Chondrocyte (in vitro differentiated cells): ENCODE measurements at regions not wholly inside any gene's neighbourhood (a gene's known extent, or its start where the extent isn't known, plus 50 kb on each side); places are given as distances from the start of the nearest gene placed in this dataset.

Experiments
- DNase-seq: peaks from one replicate; pipeline ENCODE4 v3.0.0; 2021; ENCODE audit warnings: mixed read lengths, low spot score
- H3K27ac Mint-ChIP-seq: one replicate; pipeline ENCODE4 v1.8.0; 2021; ENCODE audit warnings: mild to moderate bottlenecking, moderate library complexity, mixed read lengths; ENCODE audit not compliant: unreplicated experiment
- H3K27me3 Mint-ChIP-seq: 2 replicates; pipeline ENCODE4 v1.8.0; 2021; ENCODE audit warnings: low read depth, mixed read lengths
- H3K36me3 Mint-ChIP-seq: 2 replicates; pipeline ENCODE4 v1.8.0; 2021; ENCODE audit warnings: low read depth, mixed read lengths
- H3K4me1 Mint-ChIP-seq: 2 replicates; pipeline ENCODE4 v1.8.0; 2021; ENCODE audit warnings: low read depth, mild to moderate bottlenecking, mixed read lengths
- H3K4me3 Mint-ChIP-seq: one replicate; pipeline ENCODE4 v1.8.0; 2021; ENCODE audit warnings: mild to moderate bottlenecking, moderate library complexity, mixed read lengths; ENCODE audit not compliant: unreplicated experiment
- H3K9me3 Mint-ChIP-seq: 2 replicates; pipeline ENCODE4 v1.8.0; 2021; ENCODE audit warnings: low read depth, mixed read lengths
- TF ChIP-seq, protein P1 (sequence below): fragments of 200-600 bp; sonication (generic); IDR thresholded peaks from 2 replicates; pipeline ENCODE4 v1.5.0; 2021; ENCODE audit warnings: antibody characterized with exemption, mild to moderate bottlenecking, moderate library complexity

DNA sequence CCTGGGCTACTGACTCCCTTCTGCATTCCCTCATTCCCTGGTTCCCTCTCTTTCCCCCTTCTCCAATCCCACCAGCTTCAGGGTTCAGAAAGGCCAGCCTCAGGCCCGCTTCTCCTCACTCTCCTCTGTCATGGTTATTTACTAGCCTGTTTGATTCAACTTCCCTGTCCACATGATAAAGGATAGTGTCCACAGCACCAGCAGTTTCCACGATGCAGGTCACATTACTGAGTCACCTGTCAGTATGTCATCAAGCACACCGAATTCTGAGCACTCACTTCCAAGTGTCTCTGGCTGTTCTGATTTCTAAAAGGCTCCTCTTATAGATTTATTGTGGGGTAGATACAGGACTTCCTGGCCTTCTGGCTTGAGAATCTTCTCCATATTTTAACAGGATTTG is 96.6 kb upstream of the CTNNB1 start:
- Mint-ChIP-seq H3K36me3 (no peaks in the 10 kb centered on the region), H3K4me3 (no peak overlapping the region), H3K27ac (no peak overlapping the region), H3K27me3 (peaks cover 16% of the 10 kb centered on the region), H3K4me1 (no peaks in the 10 kb centered on the region), H3K9me3 (no peaks in the 10 kb centered on the region)
- no peak for DNase-seq
- TF ChIP-seq, protein P1, sequence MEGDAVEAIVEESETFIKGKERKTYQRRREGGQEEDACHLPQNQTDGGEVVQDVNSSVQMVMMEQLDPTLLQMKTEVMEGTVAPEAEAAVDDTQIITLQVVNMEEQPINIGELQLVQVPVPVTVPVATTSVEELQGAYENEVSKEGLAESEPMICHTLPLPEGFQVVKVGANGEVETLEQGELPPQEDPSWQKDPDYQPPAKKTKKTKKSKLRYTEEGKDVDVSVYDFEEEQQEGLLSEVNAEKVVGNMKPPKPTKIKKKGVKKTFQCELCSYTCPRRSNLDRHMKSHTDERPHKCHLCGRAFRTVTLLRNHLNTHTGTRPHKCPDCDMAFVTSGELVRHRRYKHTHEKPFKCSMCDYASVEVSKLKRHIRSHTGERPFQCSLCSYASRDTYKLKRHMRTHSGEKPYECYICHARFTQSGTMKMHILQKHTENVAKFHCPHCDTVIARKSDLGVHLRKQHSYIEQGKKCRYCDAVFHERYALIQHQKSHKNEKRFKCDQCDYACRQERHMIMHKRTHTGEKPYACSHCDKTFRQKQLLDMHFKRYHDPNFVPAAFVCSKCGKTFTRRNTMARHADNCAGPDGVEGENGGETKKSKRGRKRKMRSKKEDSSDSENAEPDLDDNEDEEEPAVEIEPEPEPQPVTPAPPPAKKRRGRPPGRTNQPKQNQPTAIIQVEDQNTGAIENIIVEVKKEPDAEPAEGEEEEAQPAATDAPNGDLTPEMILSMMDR = no peak

DNA sequence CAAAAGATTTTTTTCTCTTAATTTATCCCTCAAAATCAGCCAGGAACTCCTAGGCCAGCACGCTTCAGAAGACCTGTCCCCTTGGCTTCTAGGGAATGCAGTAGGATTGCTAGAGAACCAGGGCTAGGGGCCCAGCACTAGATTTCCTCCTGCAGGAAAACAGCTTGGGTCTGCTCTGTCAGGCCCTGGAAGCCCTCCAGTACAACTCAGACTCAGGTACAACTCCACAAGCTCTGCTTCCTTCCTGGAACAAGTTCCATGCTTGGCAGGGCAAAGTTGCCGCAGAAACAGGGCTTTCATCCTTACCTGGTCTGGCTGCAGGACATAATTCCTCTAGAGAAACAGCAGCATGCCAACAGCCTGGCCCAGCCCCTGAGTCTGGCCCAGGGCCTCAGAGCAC is 96.1 kb upstream of the CTNNB1 start:
- no peak for DNase-seq
- Mint-ChIP-seq H3K27ac (no peak overlapping the region), H3K4me1 (no peaks in the 10 kb centered on the region), H3K27me3 (peaks cover 20% of the 10 kb centered on the region), H3K36me3 (no peaks in the 10 kb centered on the region), H3K4me3 (no peak overlapping the region), H3K9me3 (no peaks in the 10 kb centered on the region)
- TF ChIP-seq, protein P1 = no peak

DNA sequence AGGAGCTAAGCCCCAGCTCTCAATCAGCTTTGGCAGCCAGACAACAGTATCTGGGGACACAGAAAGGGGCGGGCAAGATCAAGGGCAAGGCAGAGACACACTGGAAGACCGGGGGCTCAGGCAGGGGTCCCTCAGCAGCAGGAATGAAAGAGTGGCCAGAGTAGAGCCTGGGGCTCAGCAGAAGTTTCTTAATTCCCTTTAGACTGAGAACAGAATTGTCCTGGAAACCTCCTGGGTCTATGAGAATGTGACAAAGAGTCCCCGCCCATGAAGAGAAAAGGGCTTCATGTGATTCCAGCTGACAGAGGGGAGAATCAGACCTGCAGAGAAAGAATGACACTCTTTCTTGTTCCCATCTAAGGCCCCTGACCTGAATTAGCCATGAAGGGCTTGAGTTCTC is 95.2 kb upstream of the CTNNB1 start:
- no peak for DNase-seq
- H3K4me3 Mint-ChIP-seq = no peak overlapping the region
- H3K36me3 Mint-ChIP-seq = no peaks in the 10 kb centered on the region
- no peaks in the 10 kb centered on the region for H3K9me3 Mint-ChIP-seq
- no peak overlapping the region for H3K27ac Mint-ChIP-seq
- H3K27me3 Mint-ChIP-seq = peaks cover 21% of the 10 kb centered on the region
- H3K4me1 Mint-ChIP-seq = no peaks in the 10 kb centered on the region
- TF ChIP-seq, protein P1 = no peak

DNA sequence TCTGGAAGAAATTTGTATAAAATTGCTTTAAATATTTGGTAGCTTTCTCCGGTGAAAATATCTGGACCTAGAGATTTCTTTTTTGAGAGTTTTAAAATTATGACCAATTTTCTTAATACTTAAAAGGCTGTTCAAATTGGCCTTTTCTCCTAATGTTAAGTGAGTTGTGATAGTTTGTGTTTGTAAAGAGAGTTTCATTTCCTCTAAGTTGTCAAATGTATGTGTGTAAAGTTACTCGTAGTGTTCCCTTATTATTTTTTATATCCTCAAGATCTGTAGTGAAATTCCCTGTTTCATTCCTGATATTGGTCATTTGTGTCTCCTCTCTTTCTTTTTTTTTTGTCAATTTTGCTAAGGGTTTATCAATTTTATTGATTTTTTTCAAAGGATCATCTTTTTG is 92.6 kb upstream of the CTNNB1 start:
- H3K27me3 Mint-ChIP-seq = peaks cover 24% of the 10 kb centered on the region
- no peak overlapping the region for H3K4me3 Mint-ChIP-seq
- DNase-seq = no peak
- TF ChIP-seq, protein P1 = no peak
- no peak overlapping the region for H3K27ac Mint-ChIP-seq
- no peaks in the 10 kb centered on the region for H3K36me3 Mint-ChIP-seq
- H3K4me1 Mint-ChIP-seq = no peaks in the 10 kb centered on the region
- no peaks in the 10 kb centered on the region for H3K9me3 Mint-ChIP-seq

DNA sequence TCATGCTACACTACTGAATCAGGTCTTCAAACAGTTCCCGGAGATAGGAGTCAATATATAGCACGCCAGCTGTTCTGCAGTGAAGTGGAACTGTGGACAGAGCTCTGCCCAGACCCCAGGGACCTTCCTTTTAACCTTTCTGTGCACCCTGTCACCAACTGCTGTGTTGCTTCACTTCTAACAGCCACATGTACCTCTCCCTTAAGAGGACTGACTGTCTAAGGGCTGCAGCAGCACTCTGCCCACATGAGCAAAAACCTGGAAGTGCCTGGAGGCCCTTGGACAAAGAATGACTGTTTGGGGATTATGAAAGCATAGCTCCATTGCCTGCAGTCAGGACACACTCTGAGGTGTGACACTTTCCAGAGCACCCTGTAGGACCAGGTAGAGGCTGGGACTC is 88.3 kb upstream of the CTNNB1 start:
- Mint-ChIP-seq H3K36me3 (no peaks in the 10 kb centered on the region), H3K27ac (no peak overlapping the region), H3K4me3 (no peak overlapping the region), H3K4me1 (no peaks in the 10 kb centered on the region), H3K27me3 (peaks cover 19% of the 10 kb centered on the region), H3K9me3 (no peaks in the 10 kb centered on the region)
- no peak for DNase-seq
- TF ChIP-seq, protein P1 = no peak
